OCI-LY1 (cell line): ENCODE measurements at regions not wholly inside any gene's neighbourhood (a gene's known extent, or its start where the extent isn't known, plus 50 kb on each side); places are given as distances from the start of the nearest gene placed in this dataset.

Source experiments
- H2AFZ ChIP-seq: fragments of 200-600 bp; sonication (generic), shearing (Covaris generic); 2 replicates; pipeline ENCODE4 v1.6.0; 2014; ENCODE audit warnings: antibody characterized with exemption, mild to moderate bottlenecking, low read length
- H3F3A ChIP-seq: fragments of 200-600 bp; sonication (generic), shearing (Covaris generic); 2 replicates; pipeline ENCODE4 v1.6.0; 2014; ENCODE audit warnings: mild to moderate bottlenecking, antibody characterized with exemption, low read length, moderate library complexity; ENCODE audit not compliant: insufficient read depth
- H3K27ac ChIP-seq: fragments of 200-600 bp; sonication (generic); 2 replicates; pipeline ENCODE4 v1.5.1; 2014; ENCODE audit warnings: low read length, mixed run types, mild to moderate bottlenecking, low read depth; ENCODE audit not compliant: poor library complexity, severe bottlenecking
- H3K27me3 ChIP-seq: fragments of 200-600 bp; sonication (generic); 2 replicates; pipeline ENCODE4 v1.6.0; 2014; ENCODE audit warnings: antibody characterized with exemption, mild to moderate bottlenecking, low read length, moderate library complexity; ENCODE audit not compliant: insufficient read depth
- H3K36me3 ChIP-seq: fragments of 200-600 bp; sonication (generic); 2 replicates; pipeline ENCODE4 v1.6.1; 2014; ENCODE audit warnings: mild to moderate bottlenecking, antibody characterized with exemption, low read length, moderate library complexity, mixed read lengths; ENCODE audit not compliant: insufficient read depth
- H3K4me1 ChIP-seq: fragments of 200-600 bp; sonication (generic); 2 replicates; pipeline ENCODE4 v1.5.1; 2014; ENCODE audit warnings: mild to moderate bottlenecking, low read length, moderate library complexity; ENCODE audit not compliant: insufficient read depth, severe bottlenecking
- H3K4me2 ChIP-seq: fragments of 200-600 bp; sonication (generic), shearing (Covaris generic); 2 replicates; pipeline ENCODE4 v1.6.1; 2014; ENCODE audit warnings: low read length
- H3K4me3 ChIP-seq: fragments of 200-600 bp; sonication (generic); 2 replicates; pipeline ENCODE4 v1.5.1; 2014; ENCODE audit warnings: low read length, low read depth, mild to moderate bottlenecking, mixed read lengths; ENCODE audit not compliant: poor library complexity, severe bottlenecking
- H3K79me2 ChIP-seq: fragments of 200-600 bp; shearing (Covaris generic); 2 replicates; pipeline ENCODE4 v1.6.1; 2016; ENCODE audit warnings: mixed run types, low read length, mixed read lengths; ENCODE audit not compliant: insufficient read depth
- H3K9ac ChIP-seq: fragments of 200-600 bp; sonication (generic), shearing (Covaris generic); 2 replicates; pipeline ENCODE4 v1.6.1; 2014; ENCODE audit warnings: mild to moderate bottlenecking, low read length, mixed read lengths
- H3K9me2 ChIP-seq: fragments of 200-600 bp; sonication (generic), shearing (Covaris generic); 2 replicates; pipeline ENCODE4 v1.6.1; 2014; ENCODE audit warnings: low read depth, mild to moderate bottlenecking, low read length, mixed read lengths
- H3K9me3 ChIP-seq: fragments of 200-600 bp; shearing (Covaris generic); 2 replicates; pipeline ENCODE4 v1.6.1; 2014; ENCODE audit warnings: low read length, mixed read lengths
- H4K20me1 ChIP-seq: fragments of 200-600 bp; sonication (generic), shearing (Covaris generic); 2 replicates; pipeline ENCODE4 v1.6.0; 2016; ENCODE audit warnings: mild to moderate bottlenecking, low read length; ENCODE audit not compliant: insufficient read depth
- EZH2 ChIP-seq: fragments of 200-600 bp; sonication (generic), shearing (Covaris generic); IDR thresholded peaks from 2 replicates; pipeline ENCODE4 v1.8.0; 2017; ENCODE audit warnings: borderline replicate concordance, mixed run types, mild to moderate bottlenecking, antibody characterized with exemption, low read length, moderate library complexity, mixed read lengths
- TF ChIP-seq, protein P1 (sequence below): fragments of 200-600 bp; sonication (generic), shearing (Covaris generic); IDR thresholded peaks from 2 replicates; pipeline ENCODE4 v1.5.1; 2017; ENCODE audit warnings: mild to moderate bottlenecking, antibody characterized with exemption, low read length, moderate library complexity, mixed read lengths

GRCh38 chr16:51022955-51023354 is 128.1 kb downstream of the SALL1 start:
- Histone ChIP-seq H3K9me3 (no peaks in the 10 kb centered on the region), H3K9me2 (no peaks in the 10 kb centered on the region), H4K20me1 (no peaks in the 10 kb centered on the region), H3F3A (no peaks in the 10 kb centered on the region), H2AFZ (no peak overlapping the region), H3K36me3 (no peaks in the 10 kb centered on the region), H3K9ac (no peak overlapping the region), H3K27me3 (no peaks in the 10 kb centered on the region), H3K27ac (no peak overlapping the region), H3K79me2 (no peaks in the 10 kb centered on the region), H3K4me1 (no peaks in the 10 kb centered on the region), H3K4me2 (no peak overlapping the region), H3K4me3 (no peak overlapping the region)
- TF ChIP-seq, protein P1, sequence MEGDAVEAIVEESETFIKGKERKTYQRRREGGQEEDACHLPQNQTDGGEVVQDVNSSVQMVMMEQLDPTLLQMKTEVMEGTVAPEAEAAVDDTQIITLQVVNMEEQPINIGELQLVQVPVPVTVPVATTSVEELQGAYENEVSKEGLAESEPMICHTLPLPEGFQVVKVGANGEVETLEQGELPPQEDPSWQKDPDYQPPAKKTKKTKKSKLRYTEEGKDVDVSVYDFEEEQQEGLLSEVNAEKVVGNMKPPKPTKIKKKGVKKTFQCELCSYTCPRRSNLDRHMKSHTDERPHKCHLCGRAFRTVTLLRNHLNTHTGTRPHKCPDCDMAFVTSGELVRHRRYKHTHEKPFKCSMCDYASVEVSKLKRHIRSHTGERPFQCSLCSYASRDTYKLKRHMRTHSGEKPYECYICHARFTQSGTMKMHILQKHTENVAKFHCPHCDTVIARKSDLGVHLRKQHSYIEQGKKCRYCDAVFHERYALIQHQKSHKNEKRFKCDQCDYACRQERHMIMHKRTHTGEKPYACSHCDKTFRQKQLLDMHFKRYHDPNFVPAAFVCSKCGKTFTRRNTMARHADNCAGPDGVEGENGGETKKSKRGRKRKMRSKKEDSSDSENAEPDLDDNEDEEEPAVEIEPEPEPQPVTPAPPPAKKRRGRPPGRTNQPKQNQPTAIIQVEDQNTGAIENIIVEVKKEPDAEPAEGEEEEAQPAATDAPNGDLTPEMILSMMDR, result no peak
- no peak for TF ChIP-seq EZH2

GRCh38 chr16:51019617-51020016 is 131.5 kb downstream of the SALL1 start:
- no peaks in the 10 kb centered on the region for H3K9me2 ChIP-seq
- no peak overlapping the region for H3K4me2 ChIP-seq
- TF ChIP-seq EZH2, result no peak
- TF ChIP-seq, protein P1, result no peak
- no peak overlapping the region for H3K4me3 ChIP-seq
- H3K27ac ChIP-seq, result no peak overlapping the region
- no peaks in the 10 kb centered on the region for H3F3A ChIP-seq
- no peak overlapping the region for H3K9ac ChIP-seq
- H3K9me3 ChIP-seq, result no peaks in the 10 kb centered on the region
- no peaks in the 10 kb centered on the region for H3K79me2 ChIP-seq
- no peaks in the 10 kb centered on the region for H4K20me1 ChIP-seq
- no peak overlapping the region for H2AFZ ChIP-seq
- H3K36me3 ChIP-seq, result no peaks in the 10 kb centered on the region
- no peaks in the 10 kb centered on the region for H3K4me1 ChIP-seq
- no peaks in the 10 kb centered on the region for H3K27me3 ChIP-seq

GRCh38 chr16:51017969-51018368 is 133.1 kb downstream of the SALL1 start:
- TF ChIP-seq EZH2, result no peak
- TF ChIP-seq, protein P1, result no peak
- H3K27ac ChIP-seq, result no peak overlapping the region
- no peaks in the 10 kb centered on the region for H3K9me3 ChIP-seq

More at GRCh38 chr16:51017969-51018368, 133.1 kb downstream of the SALL1 start:
- Histone ChIP-seq H3K27me3 (no peaks in the 10 kb centered on the region), H3K4me2 (no peak overlapping the region), H3K79me2 (no peaks in the 10 kb centered on the region), H3K9me2 (no peaks in the 10 kb centered on the region), H3K36me3 (no peaks in the 10 kb centered on the region), H4K20me1 (no peaks in the 10 kb centered on the region), H3F3A (no peaks in the 10 kb centered on the region), H3K4me3 (no peak overlapping the region), H3K9ac (no peak overlapping the region), H3K4me1 (no peaks in the 10 kb centered on the region), H2AFZ (no peak overlapping the region)
